ENCODE measurements at regions not wholly inside any gene's neighbourhood (a gene's known extent, or its start where the extent isn't known, plus 50 kb on each side); places are given as distances from the start of the nearest gene placed in this dataset.

- Histone ChIP-seq H2BK120ac (replicated peaks; ENCODE audit: low read depth, low read length) (no peak overlapping the region), H2BK20ac (ENCODE audit: low read length) (no peak overlapping the region), H3K23me2 (ENCODE audit: low read depth, low read length) (no peaks in the 10 kb centered on the region), H2AK5ac (ENCODE audit: low read depth, low read length) (no peak overlapping the region), H3K4me1 (replicated peaks in 1 of 4; ENCODE audit: control insufficient read depth in 3 of 4, insufficient read depth in 4 of 4, low read length in 3 of 4) (no peaks in the 10 kb centered on the region), H3K4ac (replicated peaks; ENCODE audit: insufficient read length, low read depth, low read length) (no peak overlapping the region), H3K9me3 (ENCODE audit: insufficient read depth in 2 of 2, low read depth in 1 of 2, low read length in 1 of 2) (no peaks in the 10 kb centered on the region), H4K5ac (ENCODE audit: insufficient read length, low read depth, low read length) (no peak overlapping the region), H2BK15ac (ENCODE audit: low read length) (no peak overlapping the region), H3K9ac (replicated peaks in 1 of 4; ENCODE audit: extremely low read depth in 1 of 4, low read depth in 3 of 4, low read length in 3 of 4) (no peak overlapping the region), H3K79me1 (ENCODE audit: low read depth, low read length) (no peaks in the 10 kb centered on the region), H3K27me3 (replicated peaks in 1 of 4; ENCODE audit: control insufficient read depth in 3 of 4, extremely low read depth in 1 of 4, insufficient read depth in 3 of 4, low read length in 3 of 4) (no peaks in the 10 kb centered on the region; a peak in 1 of 7 replicates), H4K8ac (ENCODE audit: extremely low read depth, insufficient read depth, low read length) (no peak overlapping the region), H3K14ac (ENCODE audit: insufficient read length) (no peak overlapping the region), H3K79me2 (ENCODE audit: control insufficient read depth in 1 of 2, insufficient read depth in 2 of 2, low read length in 2 of 2) (no peaks in the 10 kb centered on the region), H3K18ac (ENCODE audit: extremely low read depth, low read length) (no peak overlapping the region), H3K4me3 (ENCODE audit: extremely low read depth in 1 of 4, insufficient read depth in 2 of 4, low read depth in 3 of 4, low read length in 4 of 4) (no peak overlapping the region), H3K56ac (replicated peaks; ENCODE audit: insufficient read length, low read depth, low read length) (no peak overlapping the region), H4K20me1 (replicated peaks in 1 of 2; ENCODE audit: control insufficient read depth in 1 of 2, insufficient read depth in 2 of 2, low read length in 2 of 2) (no peaks in the 10 kb centered on the region), H2BK12ac (ENCODE audit: low read depth, low read length) (no peak overlapping the region), H2AFZ (ENCODE audit: low read length) (no peak overlapping the region), H2BK5ac (ENCODE audit: low read depth, low read length) (no peak overlapping the region), H3K23ac (ENCODE audit: insufficient read length) (no peak overlapping the region), H3K4me2 (ENCODE audit: insufficient read depth in 1 of 2, low read depth in 2 of 2, low read length in 2 of 2) (no peak overlapping the region), H3K36me3 (ENCODE audit: control insufficient read depth in 2 of 4, insufficient read depth in 4 of 4, low read length in 3 of 4) (no peaks in the 10 kb centered on the region), H4K91ac (replicated peaks; ENCODE audit: insufficient read length, low read length) (no peak overlapping the region), H3K27ac (ENCODE audit: low read depth, low read length) (no peak overlapping the region)
- DNase-seq (ENCODE audit: low read depth in 1 of 2, low spot score in 2 of 2) (no peak), FAIRE-seq (no peak)
- 87% methylated on average over 9 of the region's 9 CpGs; no CpG with 5 or more reads in 1 of the 2 experiments for WGBS, 2 experiments (ENCODE audit: extremely low coverage in 1 of 2, insufficient coverage in 1 of 2, insufficient read length in 1 of 2, insufficient replicate concordance in 2 of 2, low coverage in 1 of 2, low lambda C conversion rate in 2 of 2, missing lambda C conversion rate in 1 of 2)
- POLR2A ChIA-PET (ENCODE audit: partially characterized antibody) = no interaction called here
- CTCF ChIA-PET (ENCODE audit: partially characterized antibody) = interaction anchor here (1.3 kb wide), 1 partner anchor 20 kb away, joined by 3 read pairs; no protein-coding TSS in a partner anchor
- TF ChIP-seq CBX5 (IDR thresholded peaks at IDR 0.05; ENCODE audit: low read depth, low read length) (no peak), CHD2 (IDR thresholded peaks at IDR 0.05; ENCODE audit: low read length) (no peak), CTBP2 (IDR thresholded peaks at IDR 0.05; ENCODE audit: borderline replicate concordance, insufficient read depth, insufficient read length, low read length) (no peak), TBP (IDR thresholded peaks at IDR 0.05; ENCODE audit: low read depth, low read length) (no peak), MAFK (IDR thresholded peaks at IDR 0.05; ENCODE audit: low read depth, low read length) (no peak), TAF1 (IDR thresholded peaks at IDR 0.05; ENCODE audit: low read depth, low read length) (no peak), SIN3A (conservative IDR thresholded peaks at IDR 0.05 in 1 of 2, IDR thresholded peaks at IDR 0.05 in 1 of 2; ENCODE audit: low read depth in 1 of 2, low read length in 2 of 2) (no peak), HDAC2 (IDR thresholded peaks at IDR 0.05; ENCODE audit: borderline replicate concordance in 1 of 2, low read depth in 2 of 2, low read length in 2 of 2) (no peak), SP2 (IDR thresholded peaks at IDR 0.05; ENCODE audit: low read length) (no peak)
Measured at GRCh38 chr16:55421226-55421625, 57.8 kb upstream of the MMP2 start.

Measured in H1 (cell line).